Activated T-helper 9 cell treated with anti-CD3 and anti-CD28 coated beads, Interleukin-2, amount 50 U/mL, for 16 hours (primary cell): ENCODE measurements at regions not wholly inside any gene's neighbourhood (a gene's known extent, or its start where the extent isn't known, plus 50 kb on each side); places are given as distances from the start of the nearest gene placed in this dataset.
"Not testable (repeated sequence)": the region's sequence is repeated elsewhere in the genome, so short reads cannot be mapped to it uniquely, and the experiment has no call there.

Source experiments
- DNase-seq: peaks from one replicate; pipeline ENCODE4 v3.0.0-alpha.2; 2020; ENCODE audit warnings: low read depth

GRCh38 chr6:139881728-139882211 is 507.3 kb upstream of the CITED2 start:
- DNase-seq = no peak

GRCh38 chr6:139881236-139881635 is 506.8 kb upstream of the CITED2 start:
- DNase-seq = no peak

- no peak for DNase-seq
These were observed 505.4 kb upstream of the CITED2 start for GRCh38 chr6:139879823-139880356.

- DNase-seq = not testable (repeated sequence)
These were observed 504.8 kb upstream of the CITED2 start for GRCh38 chr6:139879241-139879640.

GRCh38 chr6:139877828-139878405 is 503.5 kb upstream of the CITED2 start:
- DNase-seq = no peak

- DNase-seq = no peak
These were observed 498.2 kb upstream of the CITED2 start for GRCh38 chr6:139872665-139873064.

- DNase-seq = no peak
These were observed 497.5 kb upstream of the CITED2 start for GRCh38 chr6:139871803-139872510.

GRCh38 chr6:139871165-139871710 is 496.8 kb upstream of the CITED2 start:
- no peak for DNase-seq

- DNase-seq = no peak
These were observed 494.1 kb upstream of the CITED2 start for GRCh38 chr6:139868576-139868975.

- DNase-seq = no peak
These were observed 489.5 kb upstream of the CITED2 start for GRCh38 chr6:139863964-139864363.

GRCh38 chr6:139863346-139863745 is 488.9 kb upstream of the CITED2 start:
- no peak for DNase-seq

- no peak for DNase-seq
These were observed 487.9 kb upstream of the CITED2 start for GRCh38 chr6:139862311-139862710.

GRCh38 chr6:139860203-139860602 is 485.8 kb upstream of the CITED2 start:
- no peak for DNase-seq

GRCh38 chr6:139858429-139858828 is 484.0 kb upstream of the CITED2 start:
- DNase-seq = no peak

GRCh38 chr6:139857143-139857542 is 482.7 kb upstream of the CITED2 start:
- DNase-seq = no peak

GRCh38 chr6:139856562-139856961 is 482.1 kb upstream of the CITED2 start:
- no peak for DNase-seq

- DNase-seq = no peak
These were observed 481.3 kb upstream of the CITED2 start for GRCh38 chr6:139855671-139856311.

- DNase-seq = no peak
These were observed 479.0 kb upstream of the CITED2 start for GRCh38 chr6:139853302-139853992.

- no peak for DNase-seq
These were observed 478.2 kb upstream of the CITED2 start for GRCh38 chr6:139852488-139853140.

- DNase-seq = no peak
These were observed 477.6 kb upstream of the CITED2 start for GRCh38 chr6:139852067-139852466.

GRCh38 chr6:139851206-139851605 is 476.8 kb upstream of the CITED2 start:
- DNase-seq = no peak

GRCh38 chr6:139850512-139850911 is 476.1 kb upstream of the CITED2 start:
- DNase-seq = no peak
